ENCODE measurements at regions not wholly inside any gene's neighbourhood (a gene's known extent, or its start where the extent isn't known, plus 50 kb on each side); places are given as distances from the start of the nearest gene placed in this dataset.

DNA sequence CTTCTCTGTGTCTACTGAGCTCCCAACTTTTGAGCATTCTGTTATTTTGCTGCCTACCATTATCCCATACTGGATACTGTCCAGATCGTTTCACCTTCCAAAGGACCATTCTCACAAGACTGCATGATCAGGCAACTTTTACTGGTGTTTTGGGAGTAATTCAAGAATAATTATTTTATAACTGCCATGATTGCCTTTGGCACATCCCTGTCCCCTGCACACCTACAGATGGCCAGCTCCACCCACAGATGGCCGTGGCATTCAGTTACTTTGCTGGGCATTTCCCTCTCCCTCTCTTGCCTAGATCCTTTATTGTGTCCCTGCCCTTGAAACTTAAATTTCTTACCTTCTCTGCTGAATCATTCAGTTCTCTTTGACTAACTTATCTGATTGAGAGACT, 263.9 kb downstream of the DIPK2A start:
- H3K36me3 ChIP-seq (ENCODE audit: low read depth, missing control alignments) = no peaks in the 10 kb centered on the region
- intact Hi-C loops (cut with DNase I; ENCODE audit: low total_unique reads) = no loop called here
- H3K4me3 ChIP-seq = no peak overlapping the region
- no peak for TF ChIP-seq POLR2A (IDR thresholded peaks at IDR 0.05)
- TF ChIP-seq, protein P1, sequence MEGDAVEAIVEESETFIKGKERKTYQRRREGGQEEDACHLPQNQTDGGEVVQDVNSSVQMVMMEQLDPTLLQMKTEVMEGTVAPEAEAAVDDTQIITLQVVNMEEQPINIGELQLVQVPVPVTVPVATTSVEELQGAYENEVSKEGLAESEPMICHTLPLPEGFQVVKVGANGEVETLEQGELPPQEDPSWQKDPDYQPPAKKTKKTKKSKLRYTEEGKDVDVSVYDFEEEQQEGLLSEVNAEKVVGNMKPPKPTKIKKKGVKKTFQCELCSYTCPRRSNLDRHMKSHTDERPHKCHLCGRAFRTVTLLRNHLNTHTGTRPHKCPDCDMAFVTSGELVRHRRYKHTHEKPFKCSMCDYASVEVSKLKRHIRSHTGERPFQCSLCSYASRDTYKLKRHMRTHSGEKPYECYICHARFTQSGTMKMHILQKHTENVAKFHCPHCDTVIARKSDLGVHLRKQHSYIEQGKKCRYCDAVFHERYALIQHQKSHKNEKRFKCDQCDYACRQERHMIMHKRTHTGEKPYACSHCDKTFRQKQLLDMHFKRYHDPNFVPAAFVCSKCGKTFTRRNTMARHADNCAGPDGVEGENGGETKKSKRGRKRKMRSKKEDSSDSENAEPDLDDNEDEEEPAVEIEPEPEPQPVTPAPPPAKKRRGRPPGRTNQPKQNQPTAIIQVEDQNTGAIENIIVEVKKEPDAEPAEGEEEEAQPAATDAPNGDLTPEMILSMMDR (IDR thresholded peaks at IDR 0.05) = no peak
- H3K9me3 ChIP-seq = no peaks in the 10 kb centered on the region
- 88 to 90% methylated on average over 2 of the region's 2 CpGs for WGBS, 2 donors
- H3K27me3 ChIP-seq = no peaks in the 10 kb centered on the region
- H3K4me1 ChIP-seq = no peaks in the 10 kb centered on the region
- no peak for DNase-seq
- no peak overlapping the region for H3K27ac ChIP-seq

DNA sequence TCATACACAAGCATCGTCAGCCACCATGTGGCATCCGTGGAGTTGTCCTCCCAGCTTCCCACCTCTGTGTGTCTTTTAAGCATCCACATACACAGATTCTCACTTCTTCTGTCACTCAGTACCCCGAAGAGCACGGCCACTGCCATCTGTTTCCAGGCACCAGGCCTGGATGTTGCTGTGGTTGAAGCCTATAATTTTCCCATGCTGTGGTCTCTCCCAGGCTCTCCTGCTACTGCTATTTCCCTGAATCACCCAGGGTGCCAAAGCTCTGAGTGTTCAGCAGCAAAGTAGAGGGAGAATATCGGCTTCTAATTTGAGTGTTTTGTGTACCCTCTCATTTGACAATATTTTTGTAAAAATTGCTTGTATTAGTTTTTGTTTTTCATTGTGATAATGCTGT, 265.7 kb downstream of the DIPK2A start:
- intact Hi-C loops (cut with DNase I; ENCODE audit: low total_unique reads) = no loop called here
- no peak overlapping the region for H3K4me3 ChIP-seq
- no peak overlapping the region for H3K27ac ChIP-seq
- no peaks in the 10 kb centered on the region for H3K9me3 ChIP-seq
- no peaks in the 10 kb centered on the region for H3K27me3 ChIP-seq
- no peaks in the 10 kb centered on the region for H3K36me3 ChIP-seq (ENCODE audit: low read depth, missing control alignments)
- TF ChIP-seq, protein P1 (IDR thresholded peaks at IDR 0.05) = no peak
- TF ChIP-seq POLR2A (IDR thresholded peaks at IDR 0.05) = no peak
- H3K4me1 ChIP-seq = no peaks in the 10 kb centered on the region
- no peak for DNase-seq
- 96 to 97% methylated on average over 5 of the region's 5 CpGs for WGBS, 2 donors

DNA sequence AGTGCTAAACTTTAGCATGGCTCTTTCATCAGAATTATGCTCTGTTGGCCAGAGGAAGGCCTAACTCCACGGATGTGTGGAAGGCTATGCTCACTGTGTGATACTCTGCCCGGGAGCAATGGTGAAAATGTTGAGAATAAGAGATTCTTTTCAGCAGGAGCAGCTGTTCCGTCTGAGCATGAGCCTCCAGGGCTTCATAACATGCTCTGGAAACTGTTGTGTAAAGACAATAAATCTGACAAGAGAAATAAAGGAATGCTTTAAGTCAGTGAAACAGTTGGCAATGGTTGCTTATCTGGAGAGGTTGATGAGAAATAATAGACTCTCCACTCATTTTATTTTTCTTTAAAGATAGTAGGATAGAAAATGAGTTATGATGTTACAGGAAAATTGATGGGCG, 269.8 kb downstream of the DIPK2A start:
- intact Hi-C loops (cut with DNase I; ENCODE audit: low total_unique reads) = no loop called here
- Histone ChIP-seq H3K4me3 (no peak overlapping the region), H3K27ac (no peak overlapping the region), H3K36me3 (ENCODE audit: low read depth, missing control alignments) (no peaks in the 10 kb centered on the region), H3K4me1 (no peaks in the 10 kb centered on the region), H3K27me3 (no peaks in the 10 kb centered on the region), H3K9me3 (no peaks in the 10 kb centered on the region)
- 65 to 69% methylated on average over 4 of the region's 4 CpGs for WGBS, 2 donors
- no peak for DNase-seq
- TF ChIP-seq POLR2A (IDR thresholded peaks at IDR 0.05) = no peak
- TF ChIP-seq, protein P1 (IDR thresholded peaks at IDR 0.05) = no peak

DNA sequence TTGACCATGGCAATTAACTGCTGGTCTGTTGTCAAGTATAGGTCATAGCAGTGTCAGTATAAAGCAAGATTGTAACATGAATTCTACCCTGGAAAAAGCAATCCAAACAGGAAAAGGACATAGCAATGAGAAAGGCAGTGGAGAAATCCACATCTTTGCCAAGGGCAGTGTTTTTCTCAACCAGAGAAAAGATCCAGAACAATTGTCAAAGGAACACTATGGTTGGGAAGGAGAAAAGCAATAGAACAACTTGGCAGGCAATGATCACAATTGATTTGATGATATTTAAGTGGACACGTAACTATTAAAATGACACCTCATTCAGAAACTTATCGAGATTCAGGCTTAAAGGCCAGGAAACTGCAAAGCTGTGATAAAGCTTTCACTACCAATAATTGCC, 271.1 kb downstream of the DIPK2A start:
- no peak overlapping the region for H3K27ac ChIP-seq
- DNase-seq = no peak
- H3K27me3 ChIP-seq = no peaks in the 10 kb centered on the region
- H3K4me1 ChIP-seq = no peaks in the 10 kb centered on the region
- H3K4me3 ChIP-seq = no peak overlapping the region
- no peaks in the 10 kb centered on the region for H3K9me3 ChIP-seq
- no peaks in the 10 kb centered on the region for H3K36me3 ChIP-seq (ENCODE audit: low read depth, missing control alignments)
- WGBS, 2 donors = 71 to 73% methylated on average over 2 of the region's 2 CpGs
- TF ChIP-seq, protein P1 (IDR thresholded peaks at IDR 0.05) = no peak
- TF ChIP-seq POLR2A (IDR thresholded peaks at IDR 0.05) = no peak
- intact Hi-C loops (cut with DNase I; ENCODE audit: low total_unique reads) = no loop called here

- Histone ChIP-seq H3K27ac (no peak overlapping the region), H3K4me1 (no peaks in the 10 kb centered on the region), H3K36me3 (ENCODE audit: low read depth, missing control alignments) (no peaks in the 10 kb centered on the region), H3K27me3 (no peaks in the 10 kb centered on the region), H3K9me3 (no peaks in the 10 kb centered on the region), H3K4me3 (no peak overlapping the region)
- 77 to 81% methylated on average over 2 to 3 of the region's 3 CpGs for WGBS, 2 donors
- TF ChIP-seq, protein P1 (IDR thresholded peaks at IDR 0.05) = no peak
- no peak for TF ChIP-seq POLR2A (IDR thresholded peaks at IDR 0.05)
- DNase-seq = no peak
- intact Hi-C loops (cut with DNase I; ENCODE audit: low total_unique reads) = no loop called here
Observed at GRCh38 chr3:144244662-144245061, 273.0 kb downstream of the DIPK2A start.
